Chondrocyte (in vitro differentiated cells): ENCODE measurements at regions not wholly inside any gene's neighbourhood (a gene's known extent, or its start where the extent isn't known, plus 50 kb on each side); places are given as distances from the start of the nearest gene placed in this dataset.

Source experiments
- DNase-seq: peaks from one replicate; pipeline ENCODE4 v3.0.0; 2021; ENCODE audit warnings: mixed read lengths, low spot score
- H3K27ac Mint-ChIP-seq: one replicate; pipeline ENCODE4 v1.8.0; 2021; ENCODE audit warnings: mild to moderate bottlenecking, moderate library complexity, mixed read lengths; ENCODE audit not compliant: unreplicated experiment
- H3K27me3 Mint-ChIP-seq: 2 replicates; pipeline ENCODE4 v1.8.0; 2021; ENCODE audit warnings: low read depth, mixed read lengths
- H3K36me3 Mint-ChIP-seq: 2 replicates; pipeline ENCODE4 v1.8.0; 2021; ENCODE audit warnings: low read depth, mixed read lengths
- H3K4me1 Mint-ChIP-seq: 2 replicates; pipeline ENCODE4 v1.8.0; 2021; ENCODE audit warnings: low read depth, mild to moderate bottlenecking, mixed read lengths
- H3K4me3 Mint-ChIP-seq: one replicate; pipeline ENCODE4 v1.8.0; 2021; ENCODE audit warnings: mild to moderate bottlenecking, moderate library complexity, mixed read lengths; ENCODE audit not compliant: unreplicated experiment
- H3K9me3 Mint-ChIP-seq: 2 replicates; pipeline ENCODE4 v1.8.0; 2021; ENCODE audit warnings: low read depth, mixed read lengths
- CTCF ChIP-seq: fragments of 200-600 bp; sonication (generic); IDR thresholded peaks from 2 replicates; pipeline ENCODE4 v1.5.0; 2021; ENCODE audit warnings: antibody characterized with exemption, mild to moderate bottlenecking, moderate library complexity

- DNase-seq, result no peak
- TF ChIP-seq CTCF, result no peak
- H3K27ac Mint-ChIP-seq, result no peak overlapping the region
- H3K4me1 Mint-ChIP-seq, result no peaks in the 10 kb centered on the region
- peaks cover 6% of the 10 kb centered on the region for H3K9me3 Mint-ChIP-seq
- no peaks in the 10 kb centered on the region for H3K36me3 Mint-ChIP-seq
- no peak overlapping the region for H3K4me3 Mint-ChIP-seq
- peaks cover 57% of the 10 kb centered on the region for H3K27me3 Mint-ChIP-seq
Observed at GRCh38 chr11:45597097-45597496, 68.3 kb downstream of the CHST1 start.

- no peaks in the 10 kb centered on the region for H3K4me1 Mint-ChIP-seq
- TF ChIP-seq CTCF, result no peak
- H3K27me3 Mint-ChIP-seq, result peaks cover 54% of the 10 kb centered on the region
- no peak for DNase-seq
- H3K36me3 Mint-ChIP-seq, result no peaks in the 10 kb centered on the region
- H3K4me3 Mint-ChIP-seq, result no peak overlapping the region
- no peak overlapping the region for H3K27ac Mint-ChIP-seq
- peaks cover 4% of the 10 kb centered on the region for H3K9me3 Mint-ChIP-seq
Observed at GRCh38 chr11:45596571-45596970, 68.9 kb downstream of the CHST1 start.

- no peak for TF ChIP-seq CTCF
- Mint-ChIP-seq H3K9me3 (no peaks in the 10 kb centered on the region), H3K4me3 (no peak overlapping the region), H3K36me3 (no peaks in the 10 kb centered on the region), H3K27ac (no peak overlapping the region), H3K4me1 (peaks cover 9% of the 10 kb centered on the region), H3K27me3 (peaks cover 41% of the 10 kb centered on the region)
- no peak for DNase-seq
Observed at GRCh38 chr11:45593992-45594391, 71.4 kb downstream of the CHST1 start.

GRCh38 chr11:45592636-45593035 is 72.8 kb downstream of the CHST1 start:
- DNase-seq, result no peak
- no peak for TF ChIP-seq CTCF
- Mint-ChIP-seq H3K9me3 (no peaks in the 10 kb centered on the region), H3K36me3 (no peaks in the 10 kb centered on the region), H3K27me3 (peaks cover 44% of the 10 kb centered on the region), H3K4me1 (peaks cover 9% of the 10 kb centered on the region), H3K4me3 (no peak overlapping the region), H3K27ac (no peak overlapping the region)

GRCh38 chr11:45590743-45591142 is 74.7 kb downstream of the CHST1 start:
- H3K27ac Mint-ChIP-seq, result no peak overlapping the region
- no peaks in the 10 kb centered on the region for H3K36me3 Mint-ChIP-seq
- no peak for TF ChIP-seq CTCF
- H3K4me1 Mint-ChIP-seq, result peaks cover 9% of the 10 kb centered on the region
- DNase-seq, result no peak
- H3K4me3 Mint-ChIP-seq, result no peak overlapping the region
- H3K27me3 Mint-ChIP-seq, result peaks cover 42% of the 10 kb centered on the region
- no peaks in the 10 kb centered on the region for H3K9me3 Mint-ChIP-seq
